Hepatocyte (in vitro differentiated cells): ENCODE measurements at regions not wholly inside any gene's neighbourhood (a gene's known extent, or its start where the extent isn't known, plus 50 kb on each side); places are given as distances from the start of the nearest gene placed in this dataset.

Source experiments
- CTCF ChIP-seq: fragments of 200-600 bp; sonication (generic); IDR thresholded peaks from 2 replicates; pipeline ENCODE4 v1.5.1; 2016; ENCODE audit warnings: antibody characterized with exemption, mild to moderate bottlenecking; ENCODE audit not compliant: poor library complexity
- EZH2 ChIP-seq: fragments of 200-600 bp; sonication (generic); IDR thresholded peaks from 2 replicates; pipeline ENCODE4 v1.6.1; 2016; ENCODE audit warnings: antibody characterized with exemption, mild to moderate bottlenecking, borderline replicate concordance

GRCh38 chr15:39300451-39301153 lies 280.3 kb upstream of the THBS1 start:
- TF ChIP-seq CTCF: no peak
- no peak for TF ChIP-seq EZH2
